Upper lobe of left lung (tissue), 6 donors: ENCODE measurements at regions not wholly inside any gene's neighbourhood (a gene's known extent, or its start where the extent isn't known, plus 50 kb on each side); places are given as distances from the start of the nearest gene placed in this dataset.
A peak's percentile ranks its signal among the peaks of the same experiment; 100 is the strongest.

Experiments
- ATAC-seq, 2 donors: fragments of 200-7000 bp; cut with Tn5 transposase; one replicate each; pipeline ENCODE4 v1.9.1; 2022; ENCODE audit warnings: mild to moderate bottlenecking in 2 of 2, moderate library complexity in 2 of 2; ENCODE audit not compliant: low FRiP score in 2 of 2
- DNase-seq, 2 donors: peaks; one replicate each; pipeline ENCODE4 v3.0.0-alpha.2; 2019 to 2020
- H3K27ac ChIP-seq, 4 donors: fragments of 200-600 bp; sonication (generic); one replicate each; pipeline ENCODE4 v1.5.1; 2016 to 2019
- H3K27me3 ChIP-seq, 4 donors: fragments of 200-600 bp; sonication (generic); one replicate each; pipeline ENCODE4 v1.5.1; 2017 to 2019
- H3K36me3 ChIP-seq, 4 donors: fragments of 200-600 bp; sonication (generic); one replicate each; pipeline ENCODE4 v1.5.1; 2016 to 2019
- H3K4me1 ChIP-seq, 4 donors: fragments of 200-600 bp; sonication (generic); one replicate each; pipeline ENCODE4 v1.5.1; 2018 to 2019
- H3K4me3 ChIP-seq, 4 donors: fragments of 200-600 bp; sonication (generic); one replicate each; pipeline ENCODE4 v1.5.1; 2017 to 2019; ENCODE audit warnings: mild to moderate bottlenecking in 2 of 4, moderate library complexity in 1 of 4
- H3K9me3 ChIP-seq, 4 donors: fragments of 200-600 bp; sonication (generic); one replicate each; pipeline ENCODE4 v1.5.1; 2018 to 2019
- EP300 ChIP-seq, 4 donors: sonication (generic); formaldehyde crosslinking; IDR thresholded peaks; one replicate each; pipeline ENCODE4 v1.5.1; 2017; ENCODE audit warnings: antibody characterized with exemption in 4 of 4, control low read depth in 2 of 4
- POLR2A ChIP-seq, 4 donors: fragments of 450-650 bp; IDR thresholded peaks; one replicate each; pipeline ENCODE4 v1.5.1; 2016 to 2017; ENCODE audit warnings: antibody characterized with exemption in 4 of 4, mild to moderate bottlenecking in 2 of 4
- POLR2AphosphoS5 ChIP-seq, 2 donors: sonication (generic); formaldehyde crosslinking; IDR thresholded peaks; one replicate each; pipeline ENCODE4 v1.5.1; 2017; ENCODE audit warnings: antibody characterized with exemption in 2 of 2
- WGBS, 2 donors: methylation state at CpG; one replicate each; pipeline ENCODE4 v1.1.5; 2017 to 2018; 5-methylcytosine and 5-hydroxymethylcytosine counted together
- TF ChIP-seq, protein P1 (sequence below), 6 experiments: fragments of 450-650 bp in 4 of 6; fragments of 200-600 bp in 2 of 6; sonication (generic) in 2 of 6; IDR thresholded peaks; one replicate each; pipeline ENCODE4 v1.5.1; 2016 to 2019; ENCODE audit warnings: antibody characterized with exemption in 6 of 6
- donor health status: DM: no; HTN: no; CAD: no; lungs with moderate emphysema.
- donor health status: DM: no; HTN: yes; CAD: no; lungs with severe emphysema.

DNA sequence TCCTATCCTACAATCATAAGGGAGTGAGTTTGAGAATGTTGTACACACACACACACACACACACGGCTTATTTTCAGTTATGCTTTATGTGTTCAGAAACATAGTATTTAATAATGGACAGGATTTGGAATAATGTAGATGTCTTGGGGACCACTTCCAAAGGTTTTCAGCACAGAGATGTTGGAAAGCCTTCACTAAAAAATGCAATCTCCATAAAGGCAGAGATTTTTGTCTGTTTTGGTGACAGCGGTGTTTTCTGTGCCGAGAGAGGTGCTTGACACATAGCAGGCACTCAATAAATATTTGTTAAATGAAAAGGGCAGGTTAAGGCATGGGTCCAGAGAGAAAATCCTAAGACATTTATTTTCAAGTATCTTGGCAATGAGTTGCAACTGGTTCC is 428.2 kb upstream of the RGMA start:
- no peak for DNase-seq
- H3K27ac ChIP-seq, result no peak overlapping the region
- no peaks in the 10 kb centered on the region for H3K9me3 ChIP-seq
- TF ChIP-seq, protein P1, sequence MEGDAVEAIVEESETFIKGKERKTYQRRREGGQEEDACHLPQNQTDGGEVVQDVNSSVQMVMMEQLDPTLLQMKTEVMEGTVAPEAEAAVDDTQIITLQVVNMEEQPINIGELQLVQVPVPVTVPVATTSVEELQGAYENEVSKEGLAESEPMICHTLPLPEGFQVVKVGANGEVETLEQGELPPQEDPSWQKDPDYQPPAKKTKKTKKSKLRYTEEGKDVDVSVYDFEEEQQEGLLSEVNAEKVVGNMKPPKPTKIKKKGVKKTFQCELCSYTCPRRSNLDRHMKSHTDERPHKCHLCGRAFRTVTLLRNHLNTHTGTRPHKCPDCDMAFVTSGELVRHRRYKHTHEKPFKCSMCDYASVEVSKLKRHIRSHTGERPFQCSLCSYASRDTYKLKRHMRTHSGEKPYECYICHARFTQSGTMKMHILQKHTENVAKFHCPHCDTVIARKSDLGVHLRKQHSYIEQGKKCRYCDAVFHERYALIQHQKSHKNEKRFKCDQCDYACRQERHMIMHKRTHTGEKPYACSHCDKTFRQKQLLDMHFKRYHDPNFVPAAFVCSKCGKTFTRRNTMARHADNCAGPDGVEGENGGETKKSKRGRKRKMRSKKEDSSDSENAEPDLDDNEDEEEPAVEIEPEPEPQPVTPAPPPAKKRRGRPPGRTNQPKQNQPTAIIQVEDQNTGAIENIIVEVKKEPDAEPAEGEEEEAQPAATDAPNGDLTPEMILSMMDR (IDR thresholded peaks at IDR 0.05), result no peak
- TF ChIP-seq POLR2A (IDR thresholded peaks at IDR 0.05) (no peak), EP300 (IDR thresholded peaks at IDR 0.05) (no peak), POLR2AphosphoS5 (IDR thresholded peaks at IDR 0.05) (no peak)
- no peak overlapping the region for H3K4me3 ChIP-seq
- ATAC-seq, result no peak
- no peaks in the 10 kb centered on the region for H3K4me1 ChIP-seq
- no peaks in the 10 kb centered on the region for H3K27me3 ChIP-seq
- no peaks in the 10 kb centered on the region for H3K36me3 ChIP-seq
- WGBS, 2 donors, result 54 to 67% methylated on average over 3 of the region's 3 CpGs

DNA sequence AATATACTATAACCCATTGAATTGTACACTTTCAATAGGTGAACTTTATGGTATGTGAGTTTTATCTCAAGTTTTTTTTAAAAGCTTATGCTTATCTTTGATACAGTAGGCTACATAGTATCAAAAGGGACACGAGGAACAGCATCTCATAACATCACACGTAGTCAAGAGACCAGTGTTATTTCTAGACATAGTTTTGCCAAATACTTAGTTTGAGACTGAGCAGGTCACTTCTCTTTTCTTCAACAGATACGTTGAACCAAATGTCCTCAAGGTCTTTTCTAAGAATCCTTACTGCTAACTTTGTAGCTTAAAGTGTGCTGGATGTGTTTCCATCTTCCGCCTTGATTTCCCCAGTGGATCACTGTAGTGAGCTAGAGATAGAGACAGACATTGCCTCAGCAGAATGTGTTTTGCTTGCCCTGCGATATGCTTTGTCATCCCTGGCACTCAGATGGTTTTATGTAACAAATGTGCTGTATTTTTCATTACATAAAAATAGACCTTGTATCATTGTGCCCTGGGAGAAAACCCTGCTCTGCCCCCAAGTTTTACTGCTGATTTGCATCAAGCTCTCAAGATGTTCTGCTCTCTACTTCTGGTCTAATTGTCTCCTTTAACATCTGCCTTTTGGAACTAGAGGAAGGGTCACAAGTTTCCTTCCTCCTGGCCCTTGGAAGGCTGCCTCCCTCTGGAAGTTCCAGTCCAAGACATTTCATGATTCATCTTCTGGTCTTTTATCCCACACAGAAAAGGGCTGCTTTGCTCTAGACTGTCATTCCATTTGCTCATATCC is 426.4 kb upstream of the RGMA start:
- H3K9me3 ChIP-seq, result no peaks in the 10 kb centered on the region
- TF ChIP-seq EP300 (IDR thresholded peaks at IDR 0.05) (no peak), POLR2AphosphoS5 (IDR thresholded peaks at IDR 0.05) (no peak), POLR2A (IDR thresholded peaks at IDR 0.05) (no peak)
- TF ChIP-seq, protein P1 (IDR thresholded peaks at IDR 0.05), result no peak
- DNase-seq (no peak), ATAC-seq (peak in 1 of 2 donors; percentile 94)
- 83 to 84% methylated on average over 5 of the region's 5 CpGs for WGBS, 2 donors
- no peak overlapping the region for H3K4me3 ChIP-seq
- no peaks in the 10 kb centered on the region for H3K27me3 ChIP-seq
- no peak overlapping the region for H3K27ac ChIP-seq
- H3K36me3 ChIP-seq, result no peaks in the 10 kb centered on the region
- no peaks in the 10 kb centered on the region for H3K4me1 ChIP-seq

DNA sequence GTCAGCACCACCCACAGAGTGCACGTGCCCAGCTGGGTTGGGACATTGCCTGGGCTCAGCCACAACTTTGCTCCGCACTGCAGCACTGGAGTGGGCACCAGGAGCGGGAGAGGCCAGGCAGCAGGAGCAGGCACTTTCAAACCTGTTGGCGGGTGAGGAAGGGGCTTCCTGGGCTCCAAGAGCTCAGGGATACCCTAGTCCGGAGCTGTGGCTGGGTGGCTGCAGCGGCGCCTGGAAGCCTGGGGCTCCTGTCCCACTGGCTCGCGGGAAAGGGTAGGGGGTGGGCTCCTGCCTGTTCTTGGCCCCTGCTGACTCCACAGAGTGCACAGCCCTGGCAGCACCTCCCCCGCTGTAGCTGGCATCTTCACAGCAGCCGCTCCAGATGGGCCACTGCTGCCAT is 417.6 kb upstream of the RGMA start:
- DNase-seq, result peak in 1 of 2 donors; percentile 64
- H3K9me3 ChIP-seq, result no peaks in the 10 kb centered on the region

DNA sequence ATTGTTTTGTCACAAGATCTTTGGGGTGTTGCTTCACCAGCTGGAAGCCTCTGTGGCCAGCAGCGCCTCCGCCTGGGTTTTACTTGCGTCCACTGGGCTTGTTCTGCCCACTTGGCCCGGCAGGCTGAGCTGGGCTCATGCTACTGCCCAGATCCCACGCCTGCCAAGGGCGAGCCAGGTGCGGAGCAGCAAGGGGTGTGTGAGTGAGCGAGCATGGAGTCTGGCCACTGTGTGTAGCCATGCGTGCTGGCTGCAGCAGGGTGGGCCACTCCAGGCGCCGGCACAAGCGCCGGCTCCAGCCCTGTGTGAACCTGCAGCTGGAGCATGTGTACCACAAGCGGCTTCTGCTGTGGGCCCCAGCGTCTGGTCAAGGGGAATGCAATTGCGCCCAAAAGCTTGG is 416.5 kb upstream of the RGMA start:
- 90% methylated on average over 7 to 16 of the region's 16 CpGs for WGBS, 2 donors

More for the DNA sequence above, 417.6 kb upstream of the RGMA start:
- WGBS, 2 donors, result 92 to 100% methylated on average over 2 to 11 of the region's 11 CpGs
- Histone ChIP-seq H3K4me1 (no peaks in the 10 kb centered on the region), H3K4me3 (no peak overlapping the region), H3K36me3 (no peaks in the 10 kb centered on the region), H3K27me3 (no peaks in the 10 kb centered on the region), H3K27ac (no peak overlapping the region)
- no peak for ATAC-seq
- TF ChIP-seq EP300 (IDR thresholded peaks at IDR 0.05) (no peak), POLR2AphosphoS5 (IDR thresholded peaks at IDR 0.05) (no peak)
- TF ChIP-seq, protein P1 (IDR thresholded peaks at IDR 0.05), result no peak

More for the DNA sequence above, 416.5 kb upstream of the RGMA start:
- Histone ChIP-seq H3K36me3 (no peaks in the 10 kb centered on the region), H3K27ac (no peak overlapping the region), H3K4me1 (no peaks in the 10 kb centered on the region), H3K9me3 (no peaks in the 10 kb centered on the region), H3K27me3 (no peaks in the 10 kb centered on the region), H3K4me3 (no peak overlapping the region)
- TF ChIP-seq, protein P1 (IDR thresholded peaks at IDR 0.05), result no peak
- TF ChIP-seq POLR2AphosphoS5 (IDR thresholded peaks at IDR 0.05) (no peak), EP300 (IDR thresholded peaks at IDR 0.05) (no peak), POLR2A (IDR thresholded peaks at IDR 0.05) (no peak)
- DNase-seq, result peak in 1 of 2 donors; percentile 56
- ATAC-seq, result peak in 1 of 2 donors; percentile 55
